ENCODE measurements at regions not wholly inside any gene's neighbourhood (a gene's known extent, or its start where the extent isn't known, plus 50 kb on each side); places are given as distances from the start of the nearest gene placed in this dataset.
"Not testable (repeated sequence)": the region's sequence is repeated elsewhere in the genome, so short reads cannot be mapped to it uniquely, and the experiment has no call there.

- no peak for DNase-seq
Measured at GRCh38 chr7:80346704-80347103, 165.2 kb downstream of the GNAT3 start.

GRCh38 chr7:80335511-80336231 lies 176.2 kb downstream of the GNAT3 start:
- DNase-seq, result no peak

GRCh38 chr7:80334908-80335307 lies 177.0 kb downstream of the GNAT3 start:
- no peak for DNase-seq

GRCh38 chr7:80334196-80334595 lies 177.7 kb downstream of the GNAT3 start:
- DNase-seq, result no peak

GRCh38 chr7:80333040-80333439 lies 178.8 kb downstream of the GNAT3 start:
- DNase-seq, result no peak

- no peak for DNase-seq
Measured at GRCh38 chr7:80330434-80330833, 181.4 kb downstream of the GNAT3 start.

- no peak for DNase-seq
Measured at GRCh38 chr7:80324032-80324431, 187.8 kb downstream of the GNAT3 start.

GRCh38 chr7:80319461-80319860 lies 184.8 kb downstream of the GNAI1 start:
- no peak for DNase-seq

- DNase-seq, result no peak
Measured at GRCh38 chr7:80318081-80318480, 183.4 kb downstream of the GNAI1 start.

- no peak for DNase-seq
Measured at GRCh38 chr7:80316811-80317210, 182.2 kb downstream of the GNAI1 start.

- DNase-seq, result no peak
Measured at GRCh38 chr7:80313716-80314115, 179.1 kb downstream of the GNAI1 start.

- DNase-seq, result no peak
Measured at GRCh38 chr7:80313067-80313626, 178.5 kb downstream of the GNAI1 start.

GRCh38 chr7:80312139-80312661 lies 177.6 kb downstream of the GNAI1 start:
- DNase-seq, result peak; percentile 5

GRCh38 chr7:80311313-80311712 lies 176.7 kb downstream of the GNAI1 start:
- DNase-seq, result no peak

- DNase-seq, result no peak
Measured at GRCh38 chr7:80309971-80310549, 175.4 kb downstream of the GNAI1 start.

GRCh38 chr7:80309377-80309776 lies 174.7 kb downstream of the GNAI1 start:
- no peak for DNase-seq

GRCh38 chr7:80307227-80307856 lies 172.7 kb downstream of the GNAI1 start:
- no peak for DNase-seq

- no peak for DNase-seq
Measured at GRCh38 chr7:80303315-80303714, 168.7 kb downstream of the GNAI1 start.

- DNase-seq, result no peak
Measured at GRCh38 chr7:80302636-80303035, 168.0 kb downstream of the GNAI1 start.

- DNase-seq, result no peak
Measured at GRCh38 chr7:80302078-80302477, 167.4 kb downstream of the GNAI1 start.

GRCh38 chr7:80298201-80298600 lies 163.6 kb downstream of the GNAI1 start:
- DNase-seq, result no peak

GRCh38 chr7:80294346-80294745 lies 159.7 kb downstream of the GNAI1 start:
- no peak for DNase-seq

- DNase-seq, result not testable (repeated sequence)
Measured at GRCh38 chr7:80292634-80293033, 158.0 kb downstream of the GNAI1 start.

All from CD4-positive, alpha-beta T cell treated with Interleukin-17A for 1 hour (primary cell).